HEK293T (cell line): ENCODE measurements at regions not wholly inside any gene's neighbourhood (a gene's known extent, or its start where the extent isn't known, plus 50 kb on each side); places are given as distances from the start of the nearest gene placed in this dataset.

Source experiments
- FOXK2 ChIP-seq: fragments of 450-650 bp; IDR thresholded peaks from 2 replicates; pipeline ENCODE4 v1.6.1; 2016; ENCODE audit warnings: mild to moderate bottlenecking
- SP1 ChIP-seq: fragments of 450-650 bp; IDR thresholded peaks from 2 replicates; pipeline ENCODE4 v1.6.1; 2017
- SUZ12 ChIP-seq: fragments of 450-650 bp; IDR thresholded peaks from 2 replicates; pipeline ENCODE4 v1.6.1; 2016; ENCODE audit warnings: mild to moderate bottlenecking
- TARDBP ChIP-seq: fragments of 450-650 bp; IDR thresholded peaks from 2 replicates; pipeline ENCODE4 v1.6.1; 2016
- TF ChIP-seq, protein P1 (sequence below): fragments of 450-650 bp; IDR thresholded peaks from 2 replicates; pipeline ENCODE4 v1.6.1; 2016

DNA sequence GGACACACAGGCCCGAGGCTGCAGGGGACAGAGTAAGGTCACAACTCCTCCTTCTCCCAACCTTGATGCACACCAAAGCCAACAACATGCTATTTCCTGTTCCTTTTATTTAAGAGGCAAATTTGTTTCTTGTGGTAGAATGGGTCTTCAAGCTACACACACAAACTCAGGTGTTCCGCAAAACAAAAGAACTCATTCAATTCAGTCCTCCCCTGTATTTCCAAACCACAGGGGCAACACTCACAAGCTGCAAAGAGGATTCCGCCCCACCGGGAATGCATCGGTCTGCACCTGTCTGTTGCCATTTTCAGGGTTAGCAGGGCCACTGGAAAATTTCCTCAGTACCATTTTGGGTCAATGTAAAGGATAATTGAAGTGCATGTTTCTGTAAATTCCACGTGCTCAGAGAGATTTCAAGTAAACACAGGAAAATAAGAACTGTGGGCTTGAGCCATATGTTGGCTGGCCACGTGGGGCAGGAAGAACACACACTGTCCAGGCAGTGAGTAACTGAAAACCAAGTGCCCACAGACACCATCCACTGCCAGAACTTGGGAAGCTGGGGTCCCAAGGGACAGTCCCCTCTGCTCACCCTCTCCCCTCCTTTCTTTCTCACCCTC is 145.2 kb upstream of the ERG start:
- no peak for TF ChIP-seq TARDBP
- TF ChIP-seq FOXK2, result no peak
- TF ChIP-seq SUZ12, result no peak
- no peak for TF ChIP-seq SP1
- TF ChIP-seq, protein P1, sequence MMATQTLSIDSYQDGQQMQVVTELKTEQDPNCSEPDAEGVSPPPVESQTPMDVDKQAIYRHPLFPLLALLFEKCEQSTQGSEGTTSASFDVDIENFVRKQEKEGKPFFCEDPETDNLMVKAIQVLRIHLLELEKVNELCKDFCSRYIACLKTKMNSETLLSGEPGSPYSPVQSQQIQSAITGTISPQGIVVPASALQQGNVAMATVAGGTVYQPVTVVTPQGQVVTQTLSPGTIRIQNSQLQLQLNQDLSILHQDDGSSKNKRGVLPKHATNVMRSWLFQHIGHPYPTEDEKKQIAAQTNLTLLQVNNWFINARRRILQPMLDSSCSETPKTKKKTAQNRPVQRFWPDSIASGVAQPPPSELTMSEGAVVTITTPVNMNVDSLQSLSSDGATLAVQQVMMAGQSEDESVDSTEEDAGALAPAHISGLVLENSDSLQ, result no peak
